ENCODE measurements at regions not wholly inside any gene's neighbourhood (a gene's known extent, or its start where the extent isn't known, plus 50 kb on each side); places are given as distances from the start of the nearest gene placed in this dataset.

DNA sequence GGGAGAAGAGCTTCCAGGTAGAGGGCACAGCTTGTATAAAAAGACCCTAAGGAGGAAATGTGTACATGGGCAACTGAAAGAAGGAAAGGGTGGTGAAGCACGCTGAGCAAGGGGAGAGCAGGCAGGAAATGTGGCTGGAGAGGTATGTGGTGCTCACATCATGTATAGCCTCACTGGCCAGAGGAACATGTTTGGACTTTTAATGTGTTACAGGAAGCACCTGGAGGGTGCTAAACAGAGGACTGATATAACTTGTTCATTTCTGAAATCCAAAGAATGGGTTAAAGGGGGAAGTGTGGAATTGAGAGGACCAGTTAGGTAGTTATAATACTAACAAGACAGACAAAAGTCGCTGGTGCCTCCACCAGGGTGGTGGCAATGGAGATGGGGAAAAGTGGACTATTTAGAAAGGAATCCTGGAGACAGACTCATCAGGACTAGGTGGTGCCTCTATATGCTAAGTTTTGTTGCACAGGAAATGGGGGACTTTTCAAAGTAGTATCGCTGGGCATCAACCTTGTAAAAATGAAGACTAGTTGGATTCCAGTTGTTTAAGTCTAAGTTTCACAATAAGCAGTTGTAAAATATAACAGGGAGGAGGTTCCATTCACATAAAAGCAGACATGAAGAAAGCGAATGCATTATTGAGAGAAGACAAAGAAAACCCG is 63.1 kb upstream of the CD180 start:
- Histone ChIP-seq H3K4me1 (ENCODE audit: control insufficient read depth in 2 of 3, insufficient read depth in 2 of 3, low read depth in 1 of 3, low read length in 3 of 3) (no peaks in the 10 kb centered on the region), H3K9me3 (ENCODE audit: control insufficient read depth in 2 of 3, insufficient read depth in 1 of 3, low read length in 3 of 3) (no peaks in the 10 kb centered on the region), H3K27ac (ENCODE audit: low read depth in 2 of 2, low read length in 2 of 2) (no peak overlapping the region), H3K4me3 (ENCODE audit: low read length in 3 of 3) (no peak overlapping the region), H3K9ac (ENCODE audit: low read length in 3 of 3) (no peak overlapping the region), H3K36me3 (ENCODE audit: control insufficient read depth in 2 of 3, insufficient read depth in 3 of 3, low read length in 3 of 3) (no peaks in the 10 kb centered on the region), H3K27me3 (ENCODE audit: control insufficient read depth, insufficient read depth, low read length) (no peaks in the 10 kb centered on the region)
- FAIRE-seq (no peak), DNase-seq (no peak)
- intact Hi-C loops (cut with DNase I), result no loop called here
- TF ChIP-seq, protein P1, sequence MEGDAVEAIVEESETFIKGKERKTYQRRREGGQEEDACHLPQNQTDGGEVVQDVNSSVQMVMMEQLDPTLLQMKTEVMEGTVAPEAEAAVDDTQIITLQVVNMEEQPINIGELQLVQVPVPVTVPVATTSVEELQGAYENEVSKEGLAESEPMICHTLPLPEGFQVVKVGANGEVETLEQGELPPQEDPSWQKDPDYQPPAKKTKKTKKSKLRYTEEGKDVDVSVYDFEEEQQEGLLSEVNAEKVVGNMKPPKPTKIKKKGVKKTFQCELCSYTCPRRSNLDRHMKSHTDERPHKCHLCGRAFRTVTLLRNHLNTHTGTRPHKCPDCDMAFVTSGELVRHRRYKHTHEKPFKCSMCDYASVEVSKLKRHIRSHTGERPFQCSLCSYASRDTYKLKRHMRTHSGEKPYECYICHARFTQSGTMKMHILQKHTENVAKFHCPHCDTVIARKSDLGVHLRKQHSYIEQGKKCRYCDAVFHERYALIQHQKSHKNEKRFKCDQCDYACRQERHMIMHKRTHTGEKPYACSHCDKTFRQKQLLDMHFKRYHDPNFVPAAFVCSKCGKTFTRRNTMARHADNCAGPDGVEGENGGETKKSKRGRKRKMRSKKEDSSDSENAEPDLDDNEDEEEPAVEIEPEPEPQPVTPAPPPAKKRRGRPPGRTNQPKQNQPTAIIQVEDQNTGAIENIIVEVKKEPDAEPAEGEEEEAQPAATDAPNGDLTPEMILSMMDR (IDR thresholded peaks at IDR 0.05; ENCODE audit: borderline replicate concordance, extremely low read depth, insufficient read depth), result no peak

DNA sequence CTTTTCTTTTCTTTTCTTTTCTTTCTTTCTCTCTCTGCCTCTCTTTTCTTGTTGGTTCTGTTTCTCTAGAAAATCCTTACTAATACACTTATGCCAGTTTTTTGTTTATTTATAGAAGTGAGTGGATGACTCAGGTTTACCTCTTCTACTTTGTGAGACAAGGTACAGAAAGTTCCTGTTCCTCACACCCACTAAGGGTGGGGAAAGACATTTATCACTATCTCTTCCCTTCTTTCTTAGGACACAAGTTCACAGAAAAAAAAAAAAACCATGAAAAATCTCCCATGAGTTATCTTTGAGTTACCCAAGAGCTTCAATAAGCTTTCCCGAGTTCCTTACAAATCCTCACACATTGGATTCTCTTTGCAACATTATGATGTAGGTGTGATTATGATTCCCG is 60.9 kb upstream of the CD180 start:
- TF ChIP-seq, protein P1 (IDR thresholded peaks at IDR 0.05; ENCODE audit: borderline replicate concordance, extremely low read depth, insufficient read depth), result no peak
- H3K36me3 ChIP-seq (ENCODE audit: control insufficient read depth in 2 of 3, insufficient read depth in 3 of 3, low read length in 3 of 3), result no peaks in the 10 kb centered on the region
- H3K9me3 ChIP-seq (ENCODE audit: control insufficient read depth in 2 of 3, insufficient read depth in 1 of 3, low read length in 3 of 3), result no peaks in the 10 kb centered on the region
- H3K27me3 ChIP-seq (ENCODE audit: control insufficient read depth, insufficient read depth, low read length), result no peaks in the 10 kb centered on the region
- H3K27ac ChIP-seq (ENCODE audit: low read depth in 2 of 2, low read length in 2 of 2), result no peak overlapping the region
- intact Hi-C loops (cut with DNase I), result no loop called here
- DNase-seq, result no peak
- no peaks in the 10 kb centered on the region for H3K4me1 ChIP-seq (ENCODE audit: control insufficient read depth in 2 of 3, insufficient read depth in 2 of 3, low read depth in 1 of 3, low read length in 3 of 3)
- peak; percentile 3 for FAIRE-seq
- H3K4me3 ChIP-seq (ENCODE audit: low read length in 3 of 3), result no peak overlapping the region
- H3K9ac ChIP-seq (ENCODE audit: low read length in 3 of 3), result no peak overlapping the region

DNA sequence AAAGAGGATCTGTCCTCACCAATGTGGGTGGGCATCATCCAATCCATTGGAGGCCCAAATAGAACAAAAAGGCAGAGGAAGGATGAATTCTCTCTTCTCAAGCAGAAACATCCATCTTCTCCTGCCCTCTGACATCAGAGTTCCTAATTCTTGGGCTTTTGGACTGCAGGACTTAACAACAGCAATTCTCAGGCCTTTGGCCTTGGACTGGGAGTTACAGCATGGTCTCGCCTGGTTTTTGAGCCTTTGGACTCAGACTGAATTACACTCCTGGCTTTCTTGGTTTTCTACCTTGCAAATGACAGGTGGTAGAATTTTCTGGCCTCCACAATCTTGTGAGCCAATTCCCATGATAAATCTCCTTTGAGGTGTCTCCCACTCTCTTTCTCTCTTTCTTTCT is 60.5 kb upstream of the CD180 start:
- intact Hi-C loops (cut with DNase I), result no loop called here
- Histone ChIP-seq H3K9me3 (ENCODE audit: control insufficient read depth in 2 of 3, insufficient read depth in 1 of 3, low read length in 3 of 3) (no peaks in the 10 kb centered on the region), H3K36me3 (ENCODE audit: control insufficient read depth in 2 of 3, insufficient read depth in 3 of 3, low read length in 3 of 3) (no peaks in the 10 kb centered on the region), H3K4me1 (ENCODE audit: control insufficient read depth in 2 of 3, insufficient read depth in 2 of 3, low read depth in 1 of 3, low read length in 3 of 3) (no peaks in the 10 kb centered on the region), H3K4me3 (ENCODE audit: low read length in 3 of 3) (no peak overlapping the region), H3K27me3 (ENCODE audit: control insufficient read depth, insufficient read depth, low read length) (no peaks in the 10 kb centered on the region), H3K27ac (ENCODE audit: low read depth in 2 of 2, low read length in 2 of 2) (no peak overlapping the region), H3K9ac (ENCODE audit: low read length in 3 of 3) (no peak overlapping the region)
- DNase-seq (no peak), FAIRE-seq (no peak)
- TF ChIP-seq, protein P1 (IDR thresholded peaks at IDR 0.05; ENCODE audit: borderline replicate concordance, extremely low read depth, insufficient read depth), result no peak

DNA sequence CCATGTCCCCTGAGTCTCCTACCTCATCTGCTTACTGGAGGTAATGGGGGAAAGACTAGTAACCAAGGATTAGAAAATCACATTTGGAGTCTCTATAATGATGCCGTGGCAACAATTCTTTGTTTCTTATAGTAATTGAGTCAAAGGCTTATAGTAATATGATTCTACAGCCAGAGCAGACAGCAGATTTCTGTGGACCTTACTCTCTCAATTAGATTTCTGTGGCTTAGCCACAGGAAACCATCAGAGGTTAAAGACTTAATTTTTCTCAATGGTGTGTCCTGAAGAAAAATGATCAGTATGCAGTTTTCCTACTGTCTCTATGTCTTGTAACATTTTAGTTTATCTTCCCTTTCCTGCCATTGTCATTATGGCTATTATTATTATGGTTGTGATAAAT is 59.3 kb upstream of the CD180 start:
- no peak for DNase-seq
- Histone ChIP-seq H3K9me3 (ENCODE audit: control insufficient read depth in 2 of 3, insufficient read depth in 1 of 3, low read length in 3 of 3) (no peaks in the 10 kb centered on the region), H3K9ac (ENCODE audit: low read length in 3 of 3) (no peak overlapping the region), H3K4me1 (ENCODE audit: control insufficient read depth in 2 of 3, insufficient read depth in 2 of 3, low read depth in 1 of 3, low read length in 3 of 3) (no peaks in the 10 kb centered on the region), H3K4me3 (ENCODE audit: low read length in 3 of 3) (no peak overlapping the region), H3K27ac (ENCODE audit: low read depth in 2 of 2, low read length in 2 of 2) (no peak overlapping the region), H3K27me3 (ENCODE audit: control insufficient read depth, insufficient read depth, low read length) (no peaks in the 10 kb centered on the region), H3K36me3 (ENCODE audit: control insufficient read depth in 2 of 3, insufficient read depth in 3 of 3, low read length in 3 of 3) (no peaks in the 10 kb centered on the region)
- intact Hi-C loops (cut with DNase I), result no loop called here
- TF ChIP-seq, protein P1 (IDR thresholded peaks at IDR 0.05; ENCODE audit: borderline replicate concordance, extremely low read depth, insufficient read depth), result no peak
- no peak for FAIRE-seq

All from kidney (tissue), 13 donors.